Astrocyte of the spinal cord (primary cell): ENCODE measurements at regions not wholly inside any gene's neighbourhood (a gene's known extent, or its start where the extent isn't known, plus 50 kb on each side); places are given as distances from the start of the nearest gene placed in this dataset.
"Not testable (repeated sequence)": the region's sequence is repeated elsewhere in the genome, so short reads cannot be mapped to it uniquely, and the experiment has no call there.

Source experiments
- DNase-seq: peaks from one replicate; pipeline ENCODE4 v3.0.0; 2011; ENCODE audit warnings: low read depth, low spot score
- H3K4me3 ChIP-seq: 2 replicates; pipeline ENCODE4 v1.5.1; 2011; ENCODE audit warnings: low read depth, mild to moderate bottlenecking, low read length, moderate library complexity
- CTCF ChIP-seq: IDR thresholded peaks from 2 replicates; pipeline ENCODE4 v1.5.1; 2012; ENCODE audit warnings: low read depth, mild to moderate bottlenecking, low read length, inconsistent platforms
- in situ Hi-C: cut with HindIII; loops from 2 replicates; pipeline ENCODE4 v1.10.0; 2017; ENCODE audit warnings: low sequenced_read_pairs

DNA sequence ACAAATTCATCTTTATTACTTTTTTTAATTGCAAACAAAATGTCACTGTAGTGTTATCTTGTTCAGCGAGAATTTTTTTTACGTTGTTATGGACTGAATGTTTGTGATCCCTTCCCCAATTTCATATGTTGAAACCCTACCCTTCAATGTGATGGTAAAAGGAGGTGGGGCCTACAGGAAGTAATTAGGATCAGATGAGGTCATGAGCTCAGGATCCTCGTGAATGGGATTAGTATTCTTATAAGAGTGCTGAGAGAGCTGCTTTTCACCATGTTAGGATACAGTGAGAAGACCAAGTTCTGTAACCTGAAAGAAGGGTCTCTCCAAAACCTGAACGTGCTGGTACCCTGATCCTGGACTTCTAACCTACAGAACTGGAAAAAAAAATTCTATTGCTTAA, 646.0 kb upstream of the TMPRSS15 start:
- in situ Hi-C loops: no loop called here

GRCh38 chr21:19065164-19065563, 661.6 kb upstream of the TMPRSS15 start:
- DNase-seq: no peak
- H3K4me3 ChIP-seq: no peak overlapping the region
- in situ Hi-C loops: no loop called here
- no peak for TF ChIP-seq CTCF

More for the DNA sequence above, 646.0 kb upstream of the TMPRSS15 start:
- no peak for DNase-seq
- no peak for TF ChIP-seq CTCF
- no peak overlapping the region for H3K4me3 ChIP-seq

GRCh38 chr21:19076031-19076430, 672.4 kb upstream of the TMPRSS15 start:
- no peak for DNase-seq
- TF ChIP-seq CTCF: no peak
- in situ Hi-C loops: no loop called here
- no peak overlapping the region for H3K4me3 ChIP-seq

DNA sequence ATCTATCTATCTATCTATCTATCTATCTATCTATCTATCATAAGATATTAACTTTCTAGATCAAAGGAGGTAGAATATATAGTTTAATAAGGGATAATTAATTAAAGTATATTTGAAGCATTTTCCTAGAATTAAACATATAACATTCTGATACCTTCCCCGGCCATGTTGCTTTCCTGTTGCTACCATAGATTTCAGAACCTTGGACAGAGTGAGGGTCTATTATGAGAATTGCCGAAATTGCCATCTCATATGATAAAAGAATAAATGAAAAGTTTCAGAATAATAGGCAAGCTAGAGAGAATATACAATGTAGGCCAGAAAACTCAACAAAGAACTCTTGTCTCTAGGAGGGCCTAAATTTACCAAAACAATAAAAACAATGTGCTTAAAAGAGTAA, 706.1 kb upstream of the TMPRSS15 start:
- no peak for TF ChIP-seq CTCF
- in situ Hi-C loops: no loop called here
- DNase-seq: no peak
- H3K4me3 ChIP-seq: no peak overlapping the region

- in situ Hi-C loops, H3K4me3 ChIP-seq, DNase-seq: not testable (repeated sequence)
Observed at GRCh38 chr21:19119259-19119658, 715.7 kb upstream of the TMPRSS15 start.

DNA sequence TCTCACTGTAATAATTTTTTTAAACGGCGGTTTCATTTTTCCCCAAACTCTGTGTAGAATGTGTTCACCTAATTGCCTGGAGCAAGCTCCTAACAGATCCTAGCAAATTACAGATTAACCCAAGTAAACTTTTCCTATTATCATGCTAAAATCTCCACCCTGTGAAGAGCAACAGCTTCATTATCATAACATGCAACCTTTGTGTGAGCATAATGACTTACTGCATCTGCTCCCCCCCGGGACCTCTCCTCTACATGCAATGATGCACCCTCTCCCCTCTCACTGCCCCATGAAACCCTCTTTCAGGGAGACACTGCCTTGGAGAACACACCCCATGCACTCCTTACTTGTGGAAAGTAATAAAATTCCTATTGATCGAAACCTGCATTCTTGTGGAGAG, 717.0 kb upstream of the TMPRSS15 start:
- no peak for DNase-seq
- TF ChIP-seq CTCF: no peak
- H3K4me3 ChIP-seq: no peak overlapping the region
- in situ Hi-C loops: no loop called here

GRCh38 chr21:19122356-19122755, 718.8 kb upstream of the TMPRSS15 start:
- TF ChIP-seq CTCF: no peak
- H3K4me3 ChIP-seq: no peak overlapping the region
- DNase-seq: no peak
- in situ Hi-C loops: no loop called here
